ENCODE measurements at regions not wholly inside any gene's neighbourhood (a gene's known extent, or its start where the extent isn't known, plus 50 kb on each side); places are given as distances from the start of the nearest gene placed in this dataset.

DNA sequence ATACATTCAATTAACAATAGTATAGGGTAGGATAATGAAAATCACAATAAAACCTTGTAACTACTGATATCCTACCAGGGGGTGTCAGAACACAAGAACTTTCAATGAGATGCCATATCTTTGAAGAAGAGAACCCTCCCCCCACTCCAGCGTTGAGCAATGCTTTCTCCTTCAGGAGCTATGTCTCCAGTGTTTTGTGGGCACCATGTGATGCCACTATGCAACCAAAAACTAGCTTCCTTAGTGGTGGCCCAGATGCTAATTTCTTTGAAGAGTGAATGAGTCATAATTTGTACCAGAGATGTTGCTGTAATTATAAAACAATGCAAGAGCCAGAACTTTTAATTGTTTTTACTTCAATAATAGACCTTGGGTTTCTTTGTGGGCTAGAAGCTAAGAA lies 76.0 kb upstream of the ADO start:
- no peaks in the 10 kb centered on the region for H3K36me3 ChIP-seq (ENCODE audit: control insufficient read depth, insufficient read depth, low read length)
- H3K27me3 ChIP-seq (replicated peaks; ENCODE audit: control insufficient read depth, insufficient read depth, low read length) = no peaks in the 10 kb centered on the region
- no peak overlapping the region for H3K4me3 ChIP-seq (replicated peaks; ENCODE audit: low read depth, low read length)
- TF ChIP-seq, protein P1, sequence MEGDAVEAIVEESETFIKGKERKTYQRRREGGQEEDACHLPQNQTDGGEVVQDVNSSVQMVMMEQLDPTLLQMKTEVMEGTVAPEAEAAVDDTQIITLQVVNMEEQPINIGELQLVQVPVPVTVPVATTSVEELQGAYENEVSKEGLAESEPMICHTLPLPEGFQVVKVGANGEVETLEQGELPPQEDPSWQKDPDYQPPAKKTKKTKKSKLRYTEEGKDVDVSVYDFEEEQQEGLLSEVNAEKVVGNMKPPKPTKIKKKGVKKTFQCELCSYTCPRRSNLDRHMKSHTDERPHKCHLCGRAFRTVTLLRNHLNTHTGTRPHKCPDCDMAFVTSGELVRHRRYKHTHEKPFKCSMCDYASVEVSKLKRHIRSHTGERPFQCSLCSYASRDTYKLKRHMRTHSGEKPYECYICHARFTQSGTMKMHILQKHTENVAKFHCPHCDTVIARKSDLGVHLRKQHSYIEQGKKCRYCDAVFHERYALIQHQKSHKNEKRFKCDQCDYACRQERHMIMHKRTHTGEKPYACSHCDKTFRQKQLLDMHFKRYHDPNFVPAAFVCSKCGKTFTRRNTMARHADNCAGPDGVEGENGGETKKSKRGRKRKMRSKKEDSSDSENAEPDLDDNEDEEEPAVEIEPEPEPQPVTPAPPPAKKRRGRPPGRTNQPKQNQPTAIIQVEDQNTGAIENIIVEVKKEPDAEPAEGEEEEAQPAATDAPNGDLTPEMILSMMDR (IDR thresholded peaks at IDR 0.05; ENCODE audit: insufficient read depth, low read length, poor library complexity, severe bottlenecking) = no peak
- no peak for DNase-seq (ENCODE audit: extremely low read depth, insufficient read length)

DNA sequence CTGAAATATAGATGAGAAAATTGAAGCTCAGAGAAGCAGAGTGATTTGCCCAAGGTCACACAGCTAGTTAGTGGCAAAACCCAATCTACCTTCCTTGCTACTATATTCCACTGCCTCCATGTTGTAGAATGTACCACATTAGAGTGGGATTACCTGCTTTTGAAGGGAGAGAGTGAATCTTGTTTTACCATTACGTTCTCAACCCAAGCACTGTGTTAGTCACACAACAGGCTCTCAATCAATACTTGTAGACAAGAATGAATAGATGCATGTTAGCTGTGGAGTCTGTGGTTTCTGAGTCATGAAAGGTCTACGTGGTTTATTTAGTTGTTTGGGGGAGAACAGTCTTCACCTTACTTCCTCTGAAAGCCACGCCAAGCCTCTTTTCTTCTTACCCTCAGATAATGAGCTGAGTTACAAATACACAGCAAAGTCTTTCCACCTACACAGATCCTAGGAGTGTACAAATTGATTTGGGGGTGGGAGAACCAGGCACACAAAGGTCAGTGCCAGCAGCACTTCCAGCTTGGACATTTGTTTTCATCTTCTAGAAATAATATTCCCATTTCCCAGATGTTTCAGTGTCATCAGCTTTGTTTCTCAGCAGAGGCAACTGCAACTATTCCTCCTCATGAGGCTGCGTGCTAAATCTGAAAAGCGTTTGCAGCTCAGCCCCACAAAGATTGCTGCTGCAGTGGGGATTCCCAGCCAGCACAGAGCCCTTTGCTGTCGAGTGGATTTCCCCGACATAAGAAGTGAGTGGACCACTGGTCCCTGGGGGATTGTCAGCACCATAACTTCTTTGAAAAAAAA lies 71.5 kb upstream of the ADO start:
- H3K27me3 ChIP-seq (replicated peaks; ENCODE audit: control insufficient read depth, insufficient read depth, low read length) = no peaks in the 10 kb centered on the region
- peak; percentile 77 for DNase-seq (ENCODE audit: extremely low read depth, insufficient read length)
- H3K36me3 ChIP-seq (ENCODE audit: control insufficient read depth, insufficient read depth, low read length) = no peaks in the 10 kb centered on the region
- TF ChIP-seq, protein P1 (IDR thresholded peaks at IDR 0.05; ENCODE audit: insufficient read depth, low read length, poor library complexity, severe bottlenecking) = no peak
- H3K4me3 ChIP-seq (replicated peaks; ENCODE audit: low read depth, low read length) = no peak overlapping the region; the same call in 1 of the 2 replicates

DNA sequence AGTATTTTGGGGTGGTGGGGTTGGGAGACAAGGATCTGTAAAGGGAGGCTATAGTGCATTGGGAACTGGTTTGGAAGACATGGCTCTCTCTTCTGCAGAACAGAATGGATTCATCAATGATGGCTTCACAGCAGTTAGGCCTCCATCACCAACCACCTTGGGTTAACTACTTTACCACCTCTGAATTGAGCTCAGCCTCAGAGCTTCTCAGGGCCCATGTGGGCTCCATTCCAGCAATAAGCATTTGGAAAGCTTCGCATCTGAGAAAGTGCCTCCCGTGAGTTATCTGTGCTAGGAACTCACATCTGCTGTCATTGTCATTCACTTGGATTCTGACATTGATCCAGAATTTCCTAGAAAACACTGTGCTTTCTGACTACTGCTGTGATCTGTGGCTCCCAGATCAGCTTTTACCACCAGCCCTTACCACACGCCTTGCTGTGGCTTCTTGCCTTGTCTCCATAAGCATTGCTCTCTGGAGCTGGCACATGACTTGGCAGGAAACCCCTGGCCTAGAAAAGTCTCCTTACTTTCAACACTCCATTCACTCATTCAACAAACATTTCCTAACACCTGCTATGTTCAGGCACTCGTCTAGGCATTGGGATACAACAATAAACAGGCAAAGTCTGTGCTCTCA lies 70.7 kb upstream of the ADO start:
- H3K27me3 ChIP-seq (replicated peaks; ENCODE audit: control insufficient read depth, insufficient read depth, low read length) = no peaks in the 10 kb centered on the region
- H3K36me3 ChIP-seq (ENCODE audit: control insufficient read depth, insufficient read depth, low read length) = no peaks in the 10 kb centered on the region
- no peak for DNase-seq (ENCODE audit: extremely low read depth, insufficient read length)
- no peak overlapping the region for H3K4me3 ChIP-seq (replicated peaks; ENCODE audit: low read depth, low read length)
- TF ChIP-seq, protein P1 (IDR thresholded peaks at IDR 0.05; ENCODE audit: insufficient read depth, low read length, poor library complexity, severe bottlenecking) = no peak

DNA sequence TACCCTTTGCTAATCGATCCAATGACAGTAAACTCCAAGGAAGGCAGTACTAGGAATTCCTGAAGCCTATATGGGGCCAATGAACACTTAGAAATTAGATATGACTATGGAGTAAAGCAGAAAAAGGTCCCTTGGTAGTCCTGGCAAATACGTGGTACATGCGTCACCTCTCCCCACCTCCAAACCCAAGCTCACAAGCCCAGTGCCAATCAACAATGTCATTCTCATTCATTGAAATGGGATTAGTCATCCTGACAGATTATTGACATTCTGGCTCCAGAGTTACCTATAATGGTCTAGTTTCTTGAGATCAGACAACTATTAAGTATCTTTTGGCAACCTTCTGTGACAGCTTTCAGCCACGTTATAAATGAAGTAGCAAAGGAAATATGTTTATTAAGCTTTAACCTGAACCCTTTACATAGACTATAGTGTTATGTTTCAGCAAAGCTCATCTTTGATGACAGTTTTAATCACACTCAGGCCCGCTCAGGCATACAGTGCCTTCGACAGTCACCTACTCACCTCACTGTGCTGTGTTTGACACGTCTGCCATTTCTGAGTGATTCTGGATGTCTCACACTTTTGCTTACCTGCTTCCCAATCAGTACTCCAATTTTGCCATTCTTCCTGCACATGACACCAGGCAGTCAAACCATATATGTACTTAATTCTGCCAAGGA lies 69.6 kb upstream of the ADO start:
- Histone ChIP-seq H3K27me3 (replicated peaks; ENCODE audit: control insufficient read depth, insufficient read depth, low read length) (no peaks in the 10 kb centered on the region), H3K36me3 (ENCODE audit: control insufficient read depth, insufficient read depth, low read length) (no peaks in the 10 kb centered on the region), H3K4me3 (replicated peaks; ENCODE audit: low read depth, low read length) (no peak overlapping the region)
- DNase-seq (ENCODE audit: extremely low read depth, insufficient read length) = no peak
- TF ChIP-seq, protein P1 (IDR thresholded peaks at IDR 0.05; ENCODE audit: insufficient read depth, low read length, poor library complexity, severe bottlenecking) = no peak

DNA sequence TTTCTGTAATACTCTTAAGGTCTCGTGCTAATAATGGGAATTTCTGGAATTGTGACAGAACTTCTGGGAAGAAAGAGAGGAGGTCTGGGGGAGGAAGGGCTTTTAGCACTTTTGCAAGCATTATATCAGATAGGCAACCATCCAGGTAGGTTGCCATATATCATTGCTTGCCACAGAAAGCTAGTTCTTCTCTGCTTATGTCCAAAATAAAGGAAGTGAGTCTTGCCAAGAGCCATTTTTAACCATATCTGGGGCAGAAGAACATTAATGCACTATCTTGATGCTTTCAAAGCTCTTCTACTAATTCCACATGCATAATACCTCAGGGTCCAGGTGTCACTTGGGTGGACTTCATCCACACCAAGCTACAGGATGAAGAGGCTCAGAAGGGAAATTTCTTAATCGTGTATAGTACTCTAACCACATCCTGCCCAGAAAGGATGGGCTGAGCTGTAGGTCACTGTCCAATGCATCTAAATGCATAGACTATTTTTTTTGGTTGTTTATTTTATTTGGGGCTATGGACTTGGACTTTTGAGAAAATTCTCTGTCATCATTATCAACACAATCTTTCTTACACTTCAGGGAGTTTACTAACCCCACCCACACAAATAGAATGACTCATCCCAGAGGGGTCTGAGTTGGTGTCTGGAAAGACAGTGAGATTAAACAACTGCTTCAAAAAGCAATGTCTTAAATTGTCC lies 68.9 kb upstream of the ADO start:
- TF ChIP-seq, protein P1 (IDR thresholded peaks at IDR 0.05; ENCODE audit: insufficient read depth, low read length, poor library complexity, severe bottlenecking) = no peak
- H3K36me3 ChIP-seq (ENCODE audit: control insufficient read depth, insufficient read depth, low read length) = no peaks in the 10 kb centered on the region
- H3K27me3 ChIP-seq (replicated peaks; ENCODE audit: control insufficient read depth, insufficient read depth, low read length) = no peaks in the 10 kb centered on the region
- peak; percentile 54 for DNase-seq (ENCODE audit: extremely low read depth, insufficient read length)
- H3K4me3 ChIP-seq (replicated peaks; ENCODE audit: low read depth, low read length) = no peak overlapping the region

Data from GM06990 (cell line).